ENCODE measurements at regions not wholly inside any gene's neighbourhood (a gene's known extent, or its start where the extent isn't known, plus 50 kb on each side); places are given as distances from the start of the nearest gene placed in this dataset.

GRCh38 chr15:77548589-77549557, 83.8 kb downstream of the LINGO1 start:
- H3K9me3 ChIP-seq (ENCODE audit: low read depth), result no peaks in the 10 kb centered on the region
- H3K4me1 ChIP-seq (ENCODE audit: insufficient read depth), result peaks cover 9% of the 10 kb centered on the region
- H3K27me3 ChIP-seq, result no peaks in the 10 kb centered on the region
- no peak overlapping the region for H3K27ac ChIP-seq
- H2AFZ ChIP-seq, result no peak overlapping the region
- H3K79me2 ChIP-seq, result no peaks in the 10 kb centered on the region
- 87% methylated on average over 23 of the region's 23 CpGs for WGBS (ENCODE audit: low lambda C conversion rate, missing lambda C conversion rate)
- no peak overlapping the region for H3K4me2 ChIP-seq
- H3K9me2 ChIP-seq (replicated peaks; ENCODE audit: insufficient read depth), result no peaks in the 10 kb centered on the region
- H3K4me3 ChIP-seq, result no peak overlapping the region
- TF ChIP-seq EZH2phosphoT487 (IDR thresholded peaks at IDR 0.05; ENCODE audit: low read depth, severe bottlenecking, unreplicated experiment), result no peak
- no peak for TF ChIP-seq CTCF (IDR thresholded peaks at IDR 0.05; ENCODE audit: poor library complexity)
- TF ChIP-seq EZH2 (IDR thresholded peaks at IDR 0.05; ENCODE audit: borderline replicate concordance), result no peak
- no peaks in the 10 kb centered on the region for H3K36me3 ChIP-seq (replicated peaks; ENCODE audit: insufficient read depth, low read depth)
- no peak for DNase-seq (ENCODE audit: low spot score)
- no peaks in the 10 kb centered on the region for H4K20me1 ChIP-seq (ENCODE audit: insufficient read depth, poor library complexity, severe bottlenecking)

DNA sequence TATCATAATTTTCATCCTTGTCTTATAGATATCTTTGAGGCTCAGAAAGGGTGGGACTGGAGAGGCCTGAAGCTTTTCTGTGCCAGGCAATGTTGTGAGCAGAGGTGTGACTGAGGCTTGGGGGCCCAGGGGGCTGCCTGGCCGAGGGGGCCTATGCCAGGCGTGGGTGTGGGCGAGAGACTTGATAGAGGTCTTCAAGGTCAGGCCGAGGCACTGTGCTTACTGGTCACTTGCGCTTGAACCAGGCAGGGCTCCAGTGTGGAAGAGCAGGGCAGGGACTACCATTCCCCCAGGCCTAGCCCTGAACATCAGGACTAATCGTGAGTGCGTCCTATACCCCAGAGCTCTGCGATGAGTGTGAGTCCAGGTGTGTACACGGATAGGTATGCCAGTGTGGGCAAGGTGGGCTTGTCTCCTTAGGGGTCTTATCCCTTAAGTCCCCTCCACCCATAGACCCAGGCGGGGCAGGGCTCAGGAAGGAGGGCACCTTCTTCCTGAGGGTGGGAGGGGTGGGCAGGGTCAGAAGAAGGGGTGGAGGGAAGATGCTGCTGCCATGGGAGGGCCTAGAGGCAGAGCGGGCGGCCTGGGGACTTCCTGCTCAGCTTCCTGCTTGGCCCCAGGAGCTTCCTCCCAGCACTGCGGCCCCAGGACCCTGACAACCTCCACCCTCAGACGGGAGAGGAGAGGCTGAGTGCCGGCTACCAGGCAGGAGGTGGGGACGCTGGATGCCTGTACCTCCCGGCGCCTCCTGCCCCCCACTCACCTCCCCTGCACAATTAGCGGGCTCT, 84.7 kb downstream of the LINGO1 start:
- Histone ChIP-seq H3K36me3 (replicated peaks; ENCODE audit: insufficient read depth, low read depth) (no peaks in the 10 kb centered on the region), H3K4me2 (no peak overlapping the region), H3K9me2 (replicated peaks; ENCODE audit: insufficient read depth) (no peaks in the 10 kb centered on the region), H3K4me1 (ENCODE audit: insufficient read depth) (peaks cover 15% of the 10 kb centered on the region), H2AFZ (no peak overlapping the region), H3K27me3 (no peaks in the 10 kb centered on the region), H3K9me3 (ENCODE audit: low read depth) (no peaks in the 10 kb centered on the region), H4K20me1 (ENCODE audit: insufficient read depth, poor library complexity, severe bottlenecking) (no peaks in the 10 kb centered on the region), H3K27ac (no peak overlapping the region), H3K79me2 (no peaks in the 10 kb centered on the region), H3K4me3 (no peak overlapping the region)
- no peak for DNase-seq (ENCODE audit: low spot score)
- no peak for TF ChIP-seq CTCF (IDR thresholded peaks at IDR 0.05; ENCODE audit: poor library complexity)
- TF ChIP-seq EZH2 (IDR thresholded peaks at IDR 0.05; ENCODE audit: borderline replicate concordance), result no peak
- TF ChIP-seq EZH2phosphoT487 (IDR thresholded peaks at IDR 0.05; ENCODE audit: low read depth, severe bottlenecking, unreplicated experiment), result no peak
- WGBS (ENCODE audit: low lambda C conversion rate, missing lambda C conversion rate), result 85% methylated on average over 17 of the region's 19 CpGs

DNA sequence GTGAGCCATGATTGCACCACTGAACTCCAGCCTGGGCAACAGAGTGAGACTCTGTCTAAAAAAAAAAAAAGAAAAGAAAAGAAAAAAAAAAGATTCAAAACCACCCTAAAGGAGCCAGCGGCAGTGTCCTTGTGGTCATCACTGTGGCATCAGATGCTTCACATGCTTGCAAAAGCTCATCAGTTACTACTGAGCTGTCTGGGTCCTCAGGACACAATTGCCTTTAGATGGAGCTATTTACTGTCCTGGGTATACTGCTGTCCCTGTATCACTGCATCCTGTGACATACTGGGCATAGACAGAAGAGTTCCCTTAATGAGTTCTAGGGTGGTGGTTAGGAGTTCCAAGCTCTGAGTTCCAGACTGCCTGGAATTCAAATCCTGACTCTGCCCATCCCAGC, 85.8 kb downstream of the LINGO1 start:
- H3K27me3 ChIP-seq, result no peaks in the 10 kb centered on the region

More for the DNA sequence above, 85.8 kb downstream of the LINGO1 start:
- Histone ChIP-seq H3K4me3 (no peak overlapping the region), H3K79me2 (no peaks in the 10 kb centered on the region), H2AFZ (no peak overlapping the region), H3K4me1 (ENCODE audit: insufficient read depth) (peaks cover 19% of the 10 kb centered on the region), H3K36me3 (replicated peaks; ENCODE audit: insufficient read depth, low read depth) (no peaks in the 10 kb centered on the region), H3K9me3 (ENCODE audit: low read depth) (no peaks in the 10 kb centered on the region), H3K27ac (no peak overlapping the region), H3K9me2 (replicated peaks; ENCODE audit: insufficient read depth) (no peaks in the 10 kb centered on the region), H4K20me1 (ENCODE audit: insufficient read depth, poor library complexity, severe bottlenecking) (no peaks in the 10 kb centered on the region), H3K4me2 (no peak overlapping the region)
- TF ChIP-seq EZH2phosphoT487 (IDR thresholded peaks at IDR 0.05; ENCODE audit: low read depth, severe bottlenecking, unreplicated experiment), result no peak
- TF ChIP-seq EZH2 (IDR thresholded peaks at IDR 0.05; ENCODE audit: borderline replicate concordance), result no peak
- no peak for TF ChIP-seq CTCF (IDR thresholded peaks at IDR 0.05; ENCODE audit: poor library complexity)
- WGBS (ENCODE audit: low lambda C conversion rate, missing lambda C conversion rate), result 100% methylated on average over 1 of the region's 1 CpG
- no peak for DNase-seq (ENCODE audit: low spot score)

Measured in hepatocyte (in vitro differentiated cells).